HEK293 (cell line): ENCODE measurements at regions not wholly inside any gene's neighbourhood (a gene's known extent, or its start where the extent isn't known, plus 50 kb on each side); places are given as distances from the start of the nearest gene placed in this dataset.

Experiments used
- CTCF ChIP-seq: fragments of 450-650 bp; formaldehyde crosslinking; IDR thresholded peaks from 2 replicates; pipeline ENCODE4 v1.5.1; 2016; ENCODE audit warnings: missing biosample characterization, missing genetic modification characterization
- MYNN ChIP-seq: fragments of 450-650 bp; formaldehyde crosslinking; IDR thresholded peaks from 2 replicates; pipeline ENCODE4 v1.5.1; 2016; ENCODE audit warnings: missing biosample characterization, missing genetic modification characterization, borderline replicate concordance

- TF ChIP-seq MYNN (tag by site-specific recombination) (no peak), CTCF (tag by site-specific recombination) (no peak)
Measured at GRCh38 chr9:71509054-71509453, 259.3 kb downstream of the CEMIP2 start.
